GM10266 (cell line): ENCODE measurements at regions not wholly inside any gene's neighbourhood (a gene's known extent, or its start where the extent isn't known, plus 50 kb on each side); places are given as distances from the start of the nearest gene placed in this dataset.

Source experiments
- DNase-seq: peaks from one replicate; pipeline ENCODE4 v3.0.0; 2012; ENCODE audit errors: extremely low spot score
- CTCF ChIP-seq: IDR thresholded peaks from 2 replicates; pipeline ENCODE4 v1.5.1; 2012; ENCODE audit warnings: mild to moderate bottlenecking, low read depth; ENCODE audit not compliant: control insufficient read depth, insufficient read depth; ENCODE audit errors: missing control alignments

DNA sequence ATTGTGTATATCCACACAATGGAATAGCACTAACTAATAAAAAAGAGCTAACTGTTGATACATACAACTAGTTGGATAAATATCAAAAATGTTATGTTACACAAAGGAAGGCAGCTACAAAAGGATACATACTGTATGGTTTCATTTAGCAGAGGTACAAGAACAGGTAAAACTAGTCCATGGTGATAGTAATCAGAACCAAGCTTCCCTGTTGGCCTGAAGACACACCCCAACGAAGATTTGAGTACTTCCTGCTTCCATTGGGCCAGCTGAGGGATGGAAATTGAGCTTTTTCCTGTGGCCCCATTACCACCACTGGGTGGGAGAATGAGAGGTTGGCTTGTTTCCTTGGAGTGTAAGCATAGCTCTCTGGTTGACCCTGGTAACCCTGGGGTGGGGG, 117.3 kb upstream of the CADPS start:
- DNase-seq, result no peak
- no peak for TF ChIP-seq CTCF

DNA sequence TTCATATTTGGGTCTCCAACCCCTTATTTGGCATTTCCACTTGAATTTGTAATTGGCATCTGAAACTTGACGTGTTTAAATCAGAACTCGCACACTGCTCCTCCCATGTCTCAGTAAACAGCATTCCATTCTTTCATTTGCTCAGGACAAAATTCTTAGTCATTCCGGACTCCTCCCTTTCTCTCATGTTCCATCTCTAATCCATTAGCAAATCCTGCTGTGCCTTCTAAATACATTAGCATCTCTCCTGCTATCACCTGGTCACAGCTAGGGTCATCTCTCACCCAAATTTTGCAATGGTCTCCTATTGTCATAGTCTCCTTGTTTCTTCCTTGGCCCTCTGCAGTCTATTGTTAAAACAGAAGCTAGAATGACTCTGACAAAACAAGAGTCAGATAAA, 119.9 kb upstream of the CADPS start:
- no peak for DNase-seq
- no peak for TF ChIP-seq CTCF

- DNase-seq, result no peak
- TF ChIP-seq CTCF, result no peak
Measured at GRCh38 chr3:62995530-62995929, 120.3 kb upstream of the CADPS start.

GRCh38 chr3:62997369-62997768, 122.2 kb upstream of the CADPS start:
- no peak for DNase-seq
- TF ChIP-seq CTCF, result no peak

DNA sequence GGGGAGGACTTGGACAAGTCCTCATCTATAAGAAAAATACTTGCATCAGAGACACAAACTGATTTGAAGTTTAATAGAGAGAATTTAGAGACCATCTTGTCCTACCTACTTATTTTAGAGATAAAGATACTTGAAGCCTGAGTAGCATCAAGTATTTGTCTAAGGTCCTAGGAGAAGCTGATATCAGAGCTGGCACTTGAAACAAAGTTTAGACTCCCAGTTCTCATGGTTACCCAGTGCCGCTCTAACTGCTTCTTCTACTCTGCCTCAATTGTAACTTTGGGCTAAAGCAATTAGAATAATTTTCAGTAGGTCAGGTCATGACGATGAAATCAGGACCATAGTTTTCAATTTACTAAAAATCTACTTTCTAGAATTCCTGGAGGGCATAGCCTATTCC, 123.9 kb upstream of the CADPS start:
- TF ChIP-seq CTCF, result no peak
- no peak for DNase-seq

GRCh38 chr3:62999791-63000190, 124.6 kb upstream of the CADPS start:
- no peak for DNase-seq

GRCh38 chr3:63004448-63004847, 129.2 kb upstream of the CADPS start:
- no peak for TF ChIP-seq CTCF
- DNase-seq, result no peak

More at GRCh38 chr3:62999791-63000190, 124.6 kb upstream of the CADPS start:
- TF ChIP-seq CTCF, result no peak
